ENCODE measurements at regions not wholly inside any gene's neighbourhood (a gene's known extent, or its start where the extent isn't known, plus 50 kb on each side); places are given as distances from the start of the nearest gene placed in this dataset.

- no peak for DNase-seq (ENCODE audit: low read depth)
These were observed 86.1 kb upstream of the PCBD1 start for GRCh38 chr10:70974351-70974901.

GRCh38 chr10:70974920-70975319 is 86.6 kb upstream of the PCBD1 start:
- no peak overlapping the region for H3K4me3 ChIP-seq (ENCODE audit: low read depth, low read length)
- DNase-seq (ENCODE audit: low read depth): no peak
- TF ChIP-seq CTCF (IDR thresholded peaks at IDR 0.05; ENCODE audit: low read depth, low read length, missing control alignments): no peak

More at GRCh38 chr10:70974351-70974901, 86.1 kb upstream of the PCBD1 start:
- TF ChIP-seq CTCF (IDR thresholded peaks at IDR 0.05; ENCODE audit: low read depth, low read length, missing control alignments): no peak
- no peak overlapping the region for H3K4me3 ChIP-seq (ENCODE audit: low read depth, low read length)

DNA sequence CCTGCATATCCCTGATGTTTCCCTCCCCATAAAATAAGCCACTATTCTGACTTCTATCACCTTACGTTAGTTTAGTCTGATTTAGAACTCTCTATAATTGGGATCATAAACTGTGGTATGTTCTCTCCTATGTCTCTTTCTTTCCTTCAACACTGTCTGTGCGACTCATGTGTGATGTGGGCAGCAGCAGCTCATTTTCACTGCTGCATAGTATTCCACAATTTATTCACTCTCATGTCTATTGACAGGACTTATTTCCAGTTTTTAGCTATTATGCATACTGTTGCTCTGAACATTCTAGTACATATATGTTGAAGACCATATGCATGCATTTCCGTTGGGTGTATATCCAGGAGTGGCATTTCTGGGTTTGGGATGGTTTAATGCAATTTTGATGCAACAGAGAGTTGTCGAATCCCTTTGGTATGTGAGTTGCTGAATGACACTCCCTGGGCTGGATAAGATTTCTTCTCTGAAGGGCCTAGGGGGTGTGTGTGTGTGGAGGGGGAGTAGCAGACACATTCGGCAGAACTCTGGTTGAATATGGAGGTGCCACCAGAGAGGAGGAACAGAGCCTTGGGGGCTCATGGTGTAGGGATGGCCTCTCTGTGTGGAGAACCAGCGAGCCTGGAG is 87.8 kb upstream of the PCBD1 start:
- H3K4me3 ChIP-seq (ENCODE audit: low read depth, low read length): no peak overlapping the region
- no peak for DNase-seq (ENCODE audit: low read depth)
- TF ChIP-seq CTCF (IDR thresholded peaks at IDR 0.05; ENCODE audit: low read depth, low read length, missing control alignments): no peak

GRCh38 chr10:70977625-70978024 is 89.3 kb upstream of the PCBD1 start:
- DNase-seq (ENCODE audit: low read depth): no peak
- H3K4me3 ChIP-seq (ENCODE audit: low read depth, low read length): no peak overlapping the region
- TF ChIP-seq CTCF (IDR thresholded peaks at IDR 0.05; ENCODE audit: low read depth, low read length, missing control alignments): no peak

- DNase-seq (ENCODE audit: low read depth): no peak
- TF ChIP-seq CTCF (IDR thresholded peaks at IDR 0.05; ENCODE audit: low read depth, low read length, missing control alignments): no peak
- no peak overlapping the region for H3K4me3 ChIP-seq (ENCODE audit: low read depth, low read length)
These were observed 89.8 kb upstream of the PCBD1 start for GRCh38 chr10:70978181-70978580.

GRCh38 chr10:70978816-70979480 is 90.6 kb upstream of the PCBD1 start:
- no peak for TF ChIP-seq CTCF (IDR thresholded peaks at IDR 0.05; ENCODE audit: low read depth, low read length, missing control alignments)
- H3K4me3 ChIP-seq (ENCODE audit: low read depth, low read length): no peak overlapping the region
- DNase-seq (ENCODE audit: low read depth): no peak

Data from GM12864 (cell line).